ENCODE measurements at regions not wholly inside any gene's neighbourhood (a gene's known extent, or its start where the extent isn't known, plus 50 kb on each side); places are given as distances from the start of the nearest gene placed in this dataset.

- TF ChIP-seq CTCF (IDR thresholded peaks at IDR 0.05), result no peak
- no peak for TF ChIP-seq EZH2 (IDR thresholded peaks at IDR 0.05)
Measured at GRCh38 chr12:75881920-75882319, 149.7 kb downstream of the PHLDA1 start.
